ENCODE measurements at regions not wholly inside any gene's neighbourhood (a gene's known extent, or its start where the extent isn't known, plus 50 kb on each side); places are given as distances from the start of the nearest gene placed in this dataset.

GRCh38 chr20:61166324-61166723 is 85.7 kb upstream of the CDH4 start:
- ChIA-PET POLR2A (interaction anchor here (0.7 kb wide), 1 partner anchor 66 kb away, joined by 3 read pairs; no protein-coding TSS in a partner anchor), CTCF (no interaction called here)
- H3K9me3 ChIP-seq, result no peaks in the 10 kb centered on the region
- peak overlapping the region in 1 of 2 experiments; percentile 32; a peak in 1 of 6 replicates for H3K27ac ChIP-seq
- peak overlapping the region; percentile 27; the same call in 1 of the 3 replicates for H3K4me2 ChIP-seq
- no peak overlapping the region for H3K4me3 ChIP-seq
- ATAC-seq (no peak), DNase-seq (ENCODE audit: low read depth in 1 of 2, low spot score in 1 of 2) (no peak), FAIRE-seq (no peak)
- WGBS (ENCODE audit: missing lambda C conversion rate), result 33% methylated on average over 3 of the region's 3 CpGs
- peaks cover 6% of the 10 kb centered on the region; the same call in 2 of the 3 replicates for H3K4me1 ChIP-seq
- TF ChIP-seq REST (IDR thresholded peaks at IDR 0.05) (no peak), CTCF (IDR thresholded peaks at IDR 0.05) (no peak), HOXA7 (CRISPR knock-in tag; IDR thresholded peaks at IDR 0.05) (no peak), KDM5A (IDR thresholded peaks at IDR 0.05) (no peak), ATOH8 (CRISPR knock-in tag; IDR thresholded peaks at IDR 0.05; ENCODE audit: low read depth) (no peak), HEYL (CRISPR knock-in tag; IDR thresholded peaks at IDR 0.05) (no peak), TP53 (CRISPR knock-in tag; IDR thresholded peaks at IDR 0.05) (no peak)

- ChIA-PET POLR2A (no interaction called here), CTCF (interaction anchor here (0.7 to 1.3 kb wide), 4 partner anchors 9 to 66 kb away, joined by 3 to 4 read pairs (median 3); no protein-coding TSS in a partner anchor)
- peaks cover 6% of the 10 kb centered on the region; the same call in 2 of the 3 replicates for H3K4me1 ChIP-seq
- ATAC-seq (no peak), FAIRE-seq (no peak), DNase-seq (ENCODE audit: low read depth in 1 of 2, low spot score in 1 of 2) (no peak)
- no peak overlapping the region for H3K27ac ChIP-seq
- no peaks in the 10 kb centered on the region for H3K9me3 ChIP-seq
- no peak overlapping the region for H3K4me2 ChIP-seq
- TF ChIP-seq HOXA7 (CRISPR knock-in tag; IDR thresholded peaks at IDR 0.05) (no peak), RARB (CRISPR knock-in tag; IDR thresholded peaks at IDR 0.05) (no peak), RFX5 (IDR thresholded peaks at IDR 0.05) (no peak), CHD2 (IDR thresholded peaks at IDR 0.05; ENCODE audit: low read length, partially characterized antibody) (no peak), RCOR1 (IDR thresholded peaks at IDR 0.05; ENCODE audit: low read depth, low read length) (no peak), FOSL2 (IDR thresholded peaks at IDR 0.05) (no peak), FOSL2 (CRISPR knock-in tag; IDR thresholded peaks at IDR 0.05) (no peak), ATOH8 (CRISPR knock-in tag; IDR thresholded peaks at IDR 0.05; ENCODE audit: low read depth) (no peak)
- no peak overlapping the region for H3K4me3 ChIP-seq
- 75% methylated on average over 8 of the region's 8 CpGs for WGBS (ENCODE audit: missing lambda C conversion rate)
These were observed 83.5 kb upstream of the CDH4 start for GRCh38 chr20:61168605-61169004.

- Histone ChIP-seq H3K27ac (no peak overlapping the region), H3K4me2 (no peak overlapping the region), H3K9me3 (no peaks in the 10 kb centered on the region), H3K4me3 (no peak overlapping the region), H3K4me1 (peaks cover 6% of the 10 kb centered on the region; the same call in 2 of the 3 replicates)
- no peak for DNase-seq (ENCODE audit: low read depth in 1 of 2, low spot score in 1 of 2)
- FAIRE-seq, result no peak
- 59% methylated on average over 8 of the region's 8 CpGs for WGBS (ENCODE audit: missing lambda C conversion rate)
- ChIA-PET CTCF (interaction anchor here (0.6 to 1.6 kb wide), 2 partner anchors 13 to 59 kb away, joined by 3 to 5 read pairs; no protein-coding TSS in a partner anchor), POLR2A (no interaction called here)
- ATAC-seq, result no peak
- TF ChIP-seq POLR2AphosphoS2 (conservative IDR thresholded peaks at IDR 0.05; ENCODE audit: low read length) (no peak), TFCP2L1 (CRISPR knock-in tag; IDR thresholded peaks at IDR 0.05) (no peak)
These were observed 82.2 kb upstream of the CDH4 start for GRCh38 chr20:61169874-61170273.
